GM12872 (cell line): ENCODE measurements at regions not wholly inside any gene's neighbourhood (a gene's known extent, or its start where the extent isn't known, plus 50 kb on each side); places are given as distances from the start of the nearest gene placed in this dataset.

Source experiments
- CTCF ChIP-seq: IDR thresholded peaks from 3 replicates; pipeline ENCODE4 v1.5.1; 2011; ENCODE audit warnings: low read depth, mild to moderate bottlenecking, low read length, moderate library complexity; ENCODE audit not compliant: insufficient read depth

- no peak for TF ChIP-seq CTCF
These were observed 373.7 kb upstream of the RGMA start for GRCh38 chr15:93462690-93463089.

- no peak for TF ChIP-seq CTCF
These were observed 371.7 kb upstream of the RGMA start for GRCh38 chr15:93460717-93461116.

- no peak for TF ChIP-seq CTCF
These were observed 370.4 kb upstream of the RGMA start for GRCh38 chr15:93459396-93459795.

- no peak for TF ChIP-seq CTCF
These were observed 369.6 kb upstream of the RGMA start for GRCh38 chr15:93458597-93458996.

- TF ChIP-seq CTCF = no peak
These were observed 365.8 kb upstream of the RGMA start for GRCh38 chr15:93454788-93455187.

GRCh38 chr15:93452537-93453211 is 363.7 kb upstream of the RGMA start:
- no peak for TF ChIP-seq CTCF

GRCh38 chr15:93451822-93452221 is 362.8 kb upstream of the RGMA start:
- TF ChIP-seq CTCF = no peak

- TF ChIP-seq CTCF = no peak
These were observed 362.3 kb upstream of the RGMA start for GRCh38 chr15:93451265-93451664.
